ENCODE measurements at regions not wholly inside any gene's neighbourhood (a gene's known extent, or its start where the extent isn't known, plus 50 kb on each side); places are given as distances from the start of the nearest gene placed in this dataset.
A peak's percentile ranks its signal among the peaks of the same experiment; 100 is the strongest.
"Not testable (repeated sequence)": the region's sequence is repeated elsewhere in the genome, so short reads cannot be mapped to it uniquely, and the experiment has no call there.

- H3K4me3 ChIP-seq (ENCODE audit: extremely low read depth in 1 of 4, insufficient read depth in 2 of 4, low read depth in 3 of 4, low read length in 4 of 4); H3K4ac ChIP-seq (replicated peaks; ENCODE audit: insufficient read length, low read depth, low read length); H2BK12ac ChIP-seq (ENCODE audit: low read depth, low read length); H3K79me1 ChIP-seq (ENCODE audit: low read depth, low read length); H2BK20ac ChIP-seq (ENCODE audit: low read length); H3K23ac ChIP-seq (ENCODE audit: insufficient read length); H3K27ac ChIP-seq (ENCODE audit: low read depth, low read length); H3K79me2 ChIP-seq (ENCODE audit: control insufficient read depth in 1 of 2, insufficient read depth in 2 of 2, low read length in 2 of 2); H3K56ac ChIP-seq (replicated peaks; ENCODE audit: insufficient read length, low read depth, low read length); H3K18ac ChIP-seq (ENCODE audit: extremely low read depth, low read length); H4K91ac ChIP-seq (replicated peaks; ENCODE audit: insufficient read length, low read length); H4K20me1 ChIP-seq (replicated peaks in 1 of 2; ENCODE audit: control insufficient read depth in 1 of 2, insufficient read depth in 2 of 2, low read length in 2 of 2); H3K9ac ChIP-seq (replicated peaks in 1 of 4; ENCODE audit: extremely low read depth in 1 of 4, low read depth in 3 of 4, low read length in 3 of 4); H2AFZ ChIP-seq (ENCODE audit: low read length); H3K4me2 ChIP-seq (ENCODE audit: insufficient read depth in 1 of 2, low read depth in 2 of 2, low read length in 2 of 2); H4K8ac ChIP-seq (ENCODE audit: extremely low read depth, insufficient read depth, low read length); FAIRE-seq; DNase-seq (ENCODE audit: low read depth in 1 of 2, low spot score in 2 of 2); H3K36me3 ChIP-seq (ENCODE audit: control insufficient read depth in 2 of 4, insufficient read depth in 4 of 4, low read length in 3 of 4); H2AK5ac ChIP-seq (ENCODE audit: low read depth, low read length); H2BK15ac ChIP-seq (ENCODE audit: low read length); H3K4me1 ChIP-seq (replicated peaks in 1 of 4; ENCODE audit: control insufficient read depth in 3 of 4, insufficient read depth in 4 of 4, low read length in 3 of 4); CTCF ChIA-PET (ENCODE audit: partially characterized antibody); H2BK5ac ChIP-seq (ENCODE audit: low read depth, low read length); H3K14ac ChIP-seq (ENCODE audit: insufficient read length); H3K27me3 ChIP-seq (replicated peaks in 1 of 4; ENCODE audit: control insufficient read depth in 3 of 4, extremely low read depth in 1 of 4, insufficient read depth in 3 of 4, low read length in 3 of 4); H3K23me2 ChIP-seq (ENCODE audit: low read depth, low read length); H3K9me3 ChIP-seq (ENCODE audit: insufficient read depth in 2 of 2, low read depth in 1 of 2, low read length in 1 of 2); H2BK120ac ChIP-seq (replicated peaks; ENCODE audit: low read depth, low read length); POLR2A ChIA-PET (ENCODE audit: partially characterized antibody): not testable (repeated sequence)
- 0 out of 2 replicates have a peak, but pooled peaks have one; percentile 8 for TF ChIP-seq CEBPB (IDR thresholded peaks at IDR 0.05; ENCODE audit: low read depth, low read length)
- WGBS, 2 experiments (ENCODE audit: extremely low coverage in 1 of 2, insufficient coverage in 1 of 2, insufficient read length in 1 of 2, insufficient replicate concordance in 2 of 2, low coverage in 1 of 2, low lambda C conversion rate in 2 of 2, missing lambda C conversion rate in 1 of 2): 71% methylated on average over 3 of the region's 3 CpGs; no CpG with 5 or more reads in 1 of the 2 experiments
- peak overlapping the region; percentile 66 for H4K5ac ChIP-seq (ENCODE audit: insufficient read length, low read depth, low read length)
Measured at GRCh38 chr4:167876091-167876490, 216.2 kb upstream of the ANXA10 start.

GRCh38 chr4:167877826-167878225, 214.5 kb upstream of the ANXA10 start:
- H3K79me1 ChIP-seq (ENCODE audit: low read depth, low read length); DNase-seq (ENCODE audit: low read depth in 1 of 2, low spot score in 2 of 2); H4K5ac ChIP-seq (ENCODE audit: insufficient read length, low read depth, low read length); H2BK15ac ChIP-seq (ENCODE audit: low read length); H2BK5ac ChIP-seq (ENCODE audit: low read depth, low read length); H3K23me2 ChIP-seq (ENCODE audit: low read depth, low read length); H2BK120ac ChIP-seq (replicated peaks; ENCODE audit: low read depth, low read length); H3K9me3 ChIP-seq (ENCODE audit: insufficient read depth in 2 of 2, low read depth in 1 of 2, low read length in 1 of 2); H3K14ac ChIP-seq (ENCODE audit: insufficient read length); H3K36me3 ChIP-seq (ENCODE audit: control insufficient read depth in 2 of 4, insufficient read depth in 4 of 4, low read length in 3 of 4); H3K4me3 ChIP-seq (ENCODE audit: extremely low read depth in 1 of 4, insufficient read depth in 2 of 4, low read depth in 3 of 4, low read length in 4 of 4); H3K56ac ChIP-seq (replicated peaks; ENCODE audit: insufficient read length, low read depth, low read length); H2AFZ ChIP-seq (ENCODE audit: low read length); H3K9ac ChIP-seq (replicated peaks in 1 of 4; ENCODE audit: extremely low read depth in 1 of 4, low read depth in 3 of 4, low read length in 3 of 4); FAIRE-seq; H2AK5ac ChIP-seq (ENCODE audit: low read depth, low read length); H3K4me1 ChIP-seq (replicated peaks in 1 of 4; ENCODE audit: control insufficient read depth in 3 of 4, insufficient read depth in 4 of 4, low read length in 3 of 4); H3K23ac ChIP-seq (ENCODE audit: insufficient read length); H3K79me2 ChIP-seq (ENCODE audit: control insufficient read depth in 1 of 2, insufficient read depth in 2 of 2, low read length in 2 of 2); H3K4me2 ChIP-seq (ENCODE audit: insufficient read depth in 1 of 2, low read depth in 2 of 2, low read length in 2 of 2); H2BK20ac ChIP-seq (ENCODE audit: low read length); H2BK12ac ChIP-seq (ENCODE audit: low read depth, low read length); H4K8ac ChIP-seq (ENCODE audit: extremely low read depth, insufficient read depth, low read length); H3K4ac ChIP-seq (replicated peaks; ENCODE audit: insufficient read length, low read depth, low read length); H3K27ac ChIP-seq (ENCODE audit: low read depth, low read length); H4K91ac ChIP-seq (replicated peaks; ENCODE audit: insufficient read length, low read length); H3K18ac ChIP-seq (ENCODE audit: extremely low read depth, low read length); H4K20me1 ChIP-seq (replicated peaks in 1 of 2; ENCODE audit: control insufficient read depth in 1 of 2, insufficient read depth in 2 of 2, low read length in 2 of 2); H3K27me3 ChIP-seq (replicated peaks in 1 of 4; ENCODE audit: control insufficient read depth in 3 of 4, extremely low read depth in 1 of 4, insufficient read depth in 3 of 4, low read length in 3 of 4); POLR2A ChIA-PET (ENCODE audit: partially characterized antibody): not testable (repeated sequence)
- WGBS, 2 experiments (ENCODE audit: extremely low coverage in 1 of 2, insufficient coverage in 1 of 2, insufficient read length in 1 of 2, insufficient replicate concordance in 2 of 2, low coverage in 1 of 2, low lambda C conversion rate in 2 of 2, missing lambda C conversion rate in 1 of 2): 90% methylated on average over 8 of the region's 8 CpGs; no CpG with 5 or more reads in 1 of the 2 experiments
- CTCF ChIA-PET (ENCODE audit: partially characterized antibody): interaction anchor here (0.7 kb wide), 1 partner anchor 13 kb away, joined by 3 read pairs; no protein-coding TSS in a partner anchor
